ENCODE measurements at regions not wholly inside any gene's neighbourhood (a gene's known extent, or its start where the extent isn't known, plus 50 kb on each side); places are given as distances from the start of the nearest gene placed in this dataset.
"Not testable (repeated sequence)": the region's sequence is repeated elsewhere in the genome, so short reads cannot be mapped to it uniquely, and the experiment has no call there.

DNA sequence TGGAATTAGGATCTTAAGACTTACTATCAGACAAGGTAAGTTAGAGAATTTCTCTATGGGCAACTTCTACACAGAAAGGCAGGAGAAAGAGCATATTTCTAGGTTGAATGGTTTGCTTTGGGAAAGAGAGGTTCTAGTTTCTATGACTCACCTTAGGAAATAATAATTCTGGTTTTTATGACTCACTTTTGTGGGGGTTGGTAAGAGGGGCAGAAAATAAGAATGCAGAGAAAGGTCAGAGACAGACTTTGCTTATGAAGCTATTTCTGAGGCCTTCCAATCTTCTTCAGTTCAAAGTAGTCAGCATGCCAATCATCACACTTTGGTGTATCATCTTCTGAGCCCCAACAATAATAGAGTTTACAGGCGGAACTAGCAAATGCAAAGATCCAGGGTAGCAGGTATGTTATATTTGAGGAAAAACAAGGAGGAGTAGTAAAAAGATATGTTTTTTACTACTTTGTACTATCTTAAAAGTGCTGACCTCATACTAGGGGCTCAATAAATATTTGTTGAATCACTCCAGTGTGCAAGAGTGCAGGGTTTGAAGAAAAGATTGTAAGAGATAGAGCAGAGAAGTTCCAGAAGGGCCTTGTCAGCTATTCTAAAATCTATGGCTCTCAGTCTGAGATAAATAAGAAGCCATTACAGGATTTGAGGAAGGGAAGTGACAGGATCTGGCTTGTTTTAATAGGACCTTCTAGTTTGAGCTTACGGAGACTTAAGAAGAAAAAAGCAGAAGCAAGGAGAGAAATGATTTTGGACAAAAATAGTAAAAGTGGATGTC, 56.7 kb upstream of the LRFN5 start:
- no peak for DNase-seq (ENCODE audit: low read depth)

- no peak for DNase-seq (ENCODE audit: low read depth)
These were observed 57.4 kb upstream of the LRFN5 start for GRCh38 chr14:41549282-41549681.

- DNase-seq (ENCODE audit: low read depth), result no peak
These were observed 58.0 kb upstream of the LRFN5 start for GRCh38 chr14:41548666-41549065.

DNA sequence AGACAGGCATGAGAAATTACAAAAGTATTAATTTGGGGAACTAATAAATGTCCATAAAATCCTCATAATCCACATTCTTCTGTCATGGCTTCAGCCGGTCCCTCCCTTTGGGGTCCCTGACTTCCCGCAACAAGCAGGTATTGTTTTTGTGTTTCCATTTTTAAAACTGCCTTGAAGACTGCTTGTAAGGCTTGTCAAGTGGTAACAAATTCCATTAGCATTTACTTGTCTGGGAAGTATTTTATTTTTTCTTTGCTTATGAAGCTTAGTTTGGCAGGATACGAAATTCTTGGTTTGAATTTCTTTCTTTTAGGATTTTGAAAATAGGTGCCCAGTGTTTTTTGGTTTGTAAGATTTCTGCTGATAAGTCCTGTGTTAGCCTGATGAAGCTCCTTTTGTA, 65.3 kb upstream of the LRFN5 start:
- no peak for DNase-seq (ENCODE audit: low read depth)

DNA sequence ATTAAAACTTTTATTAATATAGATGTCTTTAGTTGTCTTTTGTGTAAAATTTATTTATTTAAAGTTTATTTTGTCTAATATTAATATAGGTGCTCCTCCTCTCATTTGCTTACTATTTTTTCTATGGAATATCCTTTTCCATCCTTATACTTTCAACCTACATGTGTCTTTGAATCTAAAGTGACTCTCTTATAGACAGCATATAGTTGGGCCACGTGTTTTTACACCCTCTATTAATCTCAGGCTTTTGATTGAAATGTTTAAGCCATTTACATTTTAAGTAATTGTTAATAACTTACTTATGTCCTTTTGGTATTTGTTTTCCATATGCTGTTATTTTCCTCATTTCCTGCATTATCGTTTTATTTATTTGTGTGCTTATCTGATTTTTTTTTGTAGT, 74.4 kb upstream of the LRFN5 start:
- no peak for DNase-seq (ENCODE audit: low read depth)

DNA sequence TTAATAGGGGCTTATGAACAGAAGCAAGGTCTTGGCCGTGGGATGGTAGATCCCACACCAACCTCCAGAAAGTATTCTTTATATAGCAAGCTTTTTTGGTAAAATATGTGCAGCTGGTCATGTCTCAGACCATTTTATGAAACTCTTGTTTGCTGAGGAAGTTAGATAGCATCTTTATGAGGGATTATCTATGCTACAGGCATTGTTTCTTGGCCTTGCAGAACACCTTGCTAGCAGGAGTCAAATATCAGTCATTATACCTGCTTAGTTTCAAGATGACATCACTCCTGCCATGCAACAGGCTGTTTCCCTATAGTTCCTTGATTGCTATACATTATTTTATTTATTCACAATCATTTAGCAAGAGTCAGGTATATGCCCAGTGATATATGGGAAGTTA, 84.8 kb upstream of the LRFN5 start:
- no peak for DNase-seq (ENCODE audit: low read depth)

GRCh38 chr14:41518030-41518429, 88.6 kb upstream of the LRFN5 start:
- DNase-seq (ENCODE audit: low read depth), result not testable (repeated sequence)

GRCh38 chr14:41506552-41506951, 100.1 kb upstream of the LRFN5 start:
- no peak for DNase-seq (ENCODE audit: low read depth)

GRCh38 chr14:41505491-41505890, 101.2 kb upstream of the LRFN5 start:
- DNase-seq (ENCODE audit: low read depth), result no peak

DNA sequence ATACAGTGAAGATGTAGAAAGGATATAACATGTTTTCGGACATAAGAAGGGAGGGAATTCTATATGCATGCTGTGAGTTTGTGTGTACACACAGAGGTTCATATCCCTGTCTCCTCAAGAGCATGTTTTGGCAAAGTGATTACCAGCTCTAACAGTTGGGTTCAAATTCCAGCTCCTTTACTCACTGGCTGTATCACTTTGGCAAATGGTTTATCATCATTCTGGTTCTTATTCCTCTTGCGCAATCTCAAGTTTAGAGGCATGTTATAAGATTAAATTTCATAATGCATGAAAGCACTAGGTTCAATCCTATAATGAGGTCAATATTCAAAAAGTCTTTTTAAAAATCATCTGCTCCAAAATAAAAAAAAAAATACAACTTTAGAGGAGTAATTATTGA, 107.7 kb upstream of the LRFN5 start:
- DNase-seq (ENCODE audit: low read depth), result no peak

DNA sequence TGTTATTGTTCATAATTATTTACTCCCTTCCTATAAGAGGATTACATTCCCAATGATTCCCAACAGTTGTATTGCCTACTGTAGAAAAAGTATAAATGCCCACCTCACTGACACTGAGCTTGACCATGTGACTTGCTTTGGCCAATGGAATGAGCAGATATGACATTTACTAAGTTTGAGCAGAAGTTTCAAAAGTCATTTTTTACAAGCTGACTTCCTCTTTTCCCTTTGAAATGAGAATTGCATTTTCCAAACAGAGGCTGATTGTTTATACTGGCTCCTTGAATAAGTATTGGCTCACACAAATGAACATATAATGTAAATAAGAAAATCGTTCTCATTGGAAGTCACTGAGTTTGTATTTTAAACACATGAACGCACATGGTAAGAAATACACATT, 116.4 kb upstream of the LRFN5 start:
- DNase-seq (ENCODE audit: low read depth), result no peak

GRCh38 chr14:41489315-41489972, 117.2 kb upstream of the LRFN5 start:
- no peak for DNase-seq (ENCODE audit: low read depth)

- DNase-seq (ENCODE audit: low read depth), result no peak
These were observed 118.3 kb upstream of the LRFN5 start for GRCh38 chr14:41488401-41488800.

- no peak for DNase-seq (ENCODE audit: low read depth)
These were observed 123.8 kb upstream of the LRFN5 start for GRCh38 chr14:41482861-41483260.

DNA sequence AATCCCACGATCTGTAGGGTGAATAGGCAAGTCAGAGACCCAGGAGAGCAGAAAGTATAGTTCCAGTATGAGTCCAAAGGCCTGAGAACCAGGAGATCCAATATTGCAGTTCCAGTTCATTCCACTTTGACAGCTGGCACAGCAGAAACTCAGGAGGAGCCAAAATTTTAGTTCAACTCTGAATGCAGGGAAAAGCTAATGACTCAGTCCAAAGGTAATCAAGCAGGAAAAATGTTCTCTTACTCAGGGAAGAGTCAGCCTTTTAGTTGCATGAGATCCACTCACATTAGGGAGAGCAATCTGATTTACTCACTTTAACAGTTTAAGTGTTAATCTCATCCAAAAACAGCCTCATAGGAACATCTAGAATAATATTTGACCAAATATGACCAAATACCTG, 130.2 kb upstream of the LRFN5 start:
- no peak for DNase-seq (ENCODE audit: low read depth)

DNA sequence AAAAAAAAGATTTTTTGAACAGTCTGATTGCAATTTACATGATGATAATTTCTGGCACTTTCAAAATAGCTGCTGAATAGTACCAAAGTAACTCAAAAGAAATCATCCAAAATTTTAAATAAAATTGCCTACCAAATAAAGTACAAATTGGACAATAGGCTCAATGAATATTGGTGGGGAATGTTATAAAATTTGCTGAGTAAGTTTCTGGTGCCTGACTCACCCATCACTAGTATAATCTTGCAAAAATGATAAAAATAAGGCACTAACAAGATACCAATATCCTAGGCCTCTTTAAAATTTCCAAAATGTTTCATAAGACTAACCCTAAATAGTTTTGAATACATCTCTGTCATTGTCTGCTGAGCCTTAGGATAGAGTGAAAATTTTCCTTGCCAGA, 145.3 kb upstream of the LRFN5 start:
- no peak for DNase-seq (ENCODE audit: low read depth)

DNA sequence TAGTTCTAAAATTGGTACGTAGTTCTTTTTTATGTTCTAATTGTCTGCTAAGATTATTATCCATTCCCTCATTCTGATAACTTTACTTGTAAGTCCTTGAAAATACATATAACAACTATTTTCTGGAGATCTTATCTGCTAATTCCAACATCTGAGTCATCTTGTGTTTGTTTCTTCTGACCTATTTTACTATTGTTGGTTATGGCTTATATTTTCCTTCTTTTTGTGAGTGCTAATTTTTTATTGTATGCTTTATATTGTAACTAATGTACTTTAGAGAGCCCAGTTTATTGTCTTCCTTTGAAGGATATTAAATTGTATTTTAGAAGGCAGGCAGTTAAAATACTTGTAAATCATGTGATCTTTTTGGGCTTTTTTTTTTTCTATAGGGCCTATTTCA, 149.3 kb upstream of the LRFN5 start:
- no peak for DNase-seq (ENCODE audit: low read depth)

GRCh38 chr14:41449066-41449465, 157.6 kb upstream of the LRFN5 start:
- DNase-seq (ENCODE audit: low read depth), result no peak

- no peak for DNase-seq (ENCODE audit: low read depth)
These were observed 160.7 kb upstream of the LRFN5 start for GRCh38 chr14:41446008-41446407.

GRCh38 chr14:41423503-41423902, 183.2 kb upstream of the LRFN5 start:
- no peak for DNase-seq (ENCODE audit: low read depth)

GRCh38 chr14:41421308-41421707, 185.4 kb upstream of the LRFN5 start:
- not testable (repeated sequence) for DNase-seq (ENCODE audit: low read depth)

GRCh38 chr14:41419709-41420108, 187.0 kb upstream of the LRFN5 start:
- DNase-seq (ENCODE audit: low read depth), result no peak

DNA sequence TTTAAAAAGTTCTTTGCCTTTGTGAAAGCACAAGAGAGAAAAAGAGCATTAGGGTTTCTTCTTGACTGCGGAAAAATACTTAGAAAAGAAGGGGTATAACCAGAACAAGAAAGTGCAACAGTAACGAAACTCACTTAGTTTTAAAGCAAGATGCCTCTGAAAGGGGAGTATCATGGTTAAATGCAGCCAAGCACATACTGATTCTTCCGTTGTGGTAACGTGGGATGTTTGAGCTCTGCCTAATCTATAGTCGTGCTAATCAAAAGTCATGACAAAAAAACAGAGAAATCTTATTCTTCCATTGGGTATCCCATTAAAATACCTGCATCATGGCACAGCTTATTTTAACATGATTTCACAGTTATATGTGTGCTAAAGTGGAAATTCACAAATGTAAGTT, 187.8 kb upstream of the LRFN5 start:
- no peak for DNase-seq (ENCODE audit: low read depth)

GRCh38 chr14:41409806-41410205, 196.9 kb upstream of the LRFN5 start:
- no peak for DNase-seq (ENCODE audit: low read depth)
